ENCODE measurements at regions not wholly inside any gene's neighbourhood (a gene's known extent, or its start where the extent isn't known, plus 50 kb on each side); places are given as distances from the start of the nearest gene placed in this dataset.

GRCh38 chr3:30347679-30348216 is 258.7 kb upstream of the TGFBR2 start:
- DNase-seq (ENCODE audit: low read depth in 1 of 2, low spot score in 1 of 2), result no peak

GRCh38 chr3:30349507-30349906 is 256.9 kb upstream of the TGFBR2 start:
- TF ChIP-seq JUND (IDR thresholded peaks at IDR 0.05; ENCODE audit: low read depth), result no peak
- in situ Hi-C loops (cut with HindIII; ENCODE audit: low pct_unique_long_range_greater_than_20kb, low sequenced_read_pairs), result no loop called here
- no peak for DNase-seq (ENCODE audit: low read depth in 1 of 2, low spot score in 1 of 2)

More at GRCh38 chr3:30347679-30348216, 258.7 kb upstream of the TGFBR2 start:
- no peak for TF ChIP-seq JUND (IDR thresholded peaks at IDR 0.05; ENCODE audit: low read depth)
- in situ Hi-C loops (cut with HindIII; ENCODE audit: low pct_unique_long_range_greater_than_20kb, low sequenced_read_pairs), result no loop called here

GRCh38 chr3:30350011-30350410 is 256.4 kb upstream of the TGFBR2 start:
- DNase-seq (ENCODE audit: low read depth in 1 of 2, low spot score in 1 of 2), result no peak

GRCh38 chr3:30350901-30351300 is 255.5 kb upstream of the TGFBR2 start:
- in situ Hi-C loops (cut with HindIII; ENCODE audit: low pct_unique_long_range_greater_than_20kb, low sequenced_read_pairs), result no loop called here
- TF ChIP-seq JUND (IDR thresholded peaks at IDR 0.05; ENCODE audit: low read depth), result no peak
- DNase-seq (ENCODE audit: low read depth in 1 of 2, low spot score in 1 of 2), result no peak

More at GRCh38 chr3:30350011-30350410, 256.4 kb upstream of the TGFBR2 start:
- TF ChIP-seq JUND (IDR thresholded peaks at IDR 0.05; ENCODE audit: low read depth), result no peak
- in situ Hi-C loops (cut with HindIII; ENCODE audit: low pct_unique_long_range_greater_than_20kb, low sequenced_read_pairs), result no loop called here

- DNase-seq (ENCODE audit: low read depth in 1 of 2, low spot score in 1 of 2), result no peak
- in situ Hi-C loops (cut with HindIII; ENCODE audit: low pct_unique_long_range_greater_than_20kb, low sequenced_read_pairs), result no loop called here
- no peak for TF ChIP-seq JUND (IDR thresholded peaks at IDR 0.05; ENCODE audit: low read depth)
Measured at GRCh38 chr3:30352410-30353318, 253.7 kb upstream of the TGFBR2 start.

GRCh38 chr3:30353711-30354467 is 252.5 kb upstream of the TGFBR2 start:
- in situ Hi-C loops (cut with HindIII; ENCODE audit: low pct_unique_long_range_greater_than_20kb, low sequenced_read_pairs), result no loop called here
- DNase-seq (ENCODE audit: low read depth in 1 of 2, low spot score in 1 of 2), result no peak
- no peak for TF ChIP-seq JUND (IDR thresholded peaks at IDR 0.05; ENCODE audit: low read depth)

- TF ChIP-seq JUND (IDR thresholded peaks at IDR 0.05; ENCODE audit: low read depth), result no peak
- in situ Hi-C loops (cut with HindIII; ENCODE audit: low pct_unique_long_range_greater_than_20kb, low sequenced_read_pairs), result no loop called here
- DNase-seq (ENCODE audit: low read depth in 1 of 2, low spot score in 1 of 2), result no peak
Measured at GRCh38 chr3:30354513-30354912, 251.9 kb upstream of the TGFBR2 start.

- DNase-seq (ENCODE audit: low read depth in 1 of 2, low spot score in 1 of 2), result peak in 1 of 2 experiments; percentile 28
- TF ChIP-seq JUND (IDR thresholded peaks at IDR 0.05; ENCODE audit: low read depth), result no peak
- in situ Hi-C loops (cut with HindIII; ENCODE audit: low pct_unique_long_range_greater_than_20kb, low sequenced_read_pairs), result no loop called here
Measured at GRCh38 chr3:30354972-30355371, 251.4 kb upstream of the TGFBR2 start.

- in situ Hi-C loops (cut with HindIII; ENCODE audit: low pct_unique_long_range_greater_than_20kb, low sequenced_read_pairs), result no loop called here
- TF ChIP-seq JUND (IDR thresholded peaks at IDR 0.05; ENCODE audit: low read depth), result no peak
- no peak for DNase-seq (ENCODE audit: low read depth in 1 of 2, low spot score in 1 of 2)
Measured at GRCh38 chr3:30355622-30356021, 250.8 kb upstream of the TGFBR2 start.

- no peak for DNase-seq (ENCODE audit: low read depth in 1 of 2, low spot score in 1 of 2)
- in situ Hi-C loops (cut with HindIII; ENCODE audit: low pct_unique_long_range_greater_than_20kb, low sequenced_read_pairs), result no loop called here
- no peak for TF ChIP-seq JUND (IDR thresholded peaks at IDR 0.05; ENCODE audit: low read depth)
Measured at GRCh38 chr3:30356866-30357753, 249.3 kb upstream of the TGFBR2 start.

- DNase-seq (ENCODE audit: low read depth in 1 of 2, low spot score in 1 of 2), result no peak
- in situ Hi-C loops (cut with HindIII; ENCODE audit: low pct_unique_long_range_greater_than_20kb, low sequenced_read_pairs), result no loop called here
- TF ChIP-seq JUND (IDR thresholded peaks at IDR 0.05; ENCODE audit: low read depth), result no peak
Measured at GRCh38 chr3:30357897-30358296, 248.5 kb upstream of the TGFBR2 start.

- no peak for DNase-seq (ENCODE audit: low read depth in 1 of 2, low spot score in 1 of 2)
- TF ChIP-seq JUND (IDR thresholded peaks at IDR 0.05; ENCODE audit: low read depth), result no peak
- in situ Hi-C loops (cut with HindIII; ENCODE audit: low pct_unique_long_range_greater_than_20kb, low sequenced_read_pairs), result no loop called here
Measured at GRCh38 chr3:30358871-30359270, 247.5 kb upstream of the TGFBR2 start.
